ENCODE measurements at regions not wholly inside any gene's neighbourhood (a gene's known extent, or its start where the extent isn't known, plus 50 kb on each side); places are given as distances from the start of the nearest gene placed in this dataset.

DNA sequence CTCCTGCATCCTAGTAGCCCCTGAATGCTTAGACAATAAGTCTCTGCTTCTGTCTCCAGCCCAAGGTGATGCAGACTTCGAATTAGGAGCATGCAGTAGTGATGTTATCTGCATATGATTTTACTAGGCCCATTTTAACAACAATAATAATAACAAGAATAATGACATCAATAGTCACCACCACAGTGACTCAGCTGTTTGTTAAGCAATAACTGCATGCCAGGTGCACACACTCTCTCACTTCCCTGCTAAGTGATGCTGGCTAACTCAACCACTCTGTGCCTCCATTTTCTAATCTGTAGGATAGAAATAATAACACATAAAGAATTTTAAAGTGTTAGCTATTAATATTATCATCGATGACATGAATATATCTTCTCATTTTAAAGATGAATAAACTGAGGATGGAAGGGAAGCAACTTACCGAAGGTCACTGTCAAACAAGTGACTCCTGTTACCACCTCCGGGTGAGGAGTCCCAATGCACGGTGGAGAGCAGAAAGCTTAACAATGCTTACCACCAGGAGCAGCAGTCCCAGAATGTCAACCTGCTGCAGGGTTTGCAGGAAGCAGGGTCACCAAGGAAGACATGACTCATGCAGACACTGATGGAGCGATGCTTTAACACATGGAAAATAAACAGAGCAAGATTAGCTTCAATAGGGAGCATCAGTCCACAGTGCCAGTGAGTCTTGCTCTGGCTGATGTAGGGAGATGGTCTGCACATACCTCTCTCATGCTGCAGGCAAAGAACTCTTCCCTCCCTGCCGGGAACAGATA is 290.2 kb downstream of the SPATA17 start:
- no peak overlapping the region for H3K27ac ChIP-seq (ENCODE audit: low read depth, low read length, poor library complexity, severe bottlenecking)
- no peaks in the 10 kb centered on the region for H3K36me3 ChIP-seq (ENCODE audit: insufficient read depth, low read length, poor library complexity, severe bottlenecking)
- POLR2A ChIA-PET (ENCODE audit: low non-redundant PET), result no interaction called here
- H3K27me3 ChIP-seq (replicated peaks; ENCODE audit: insufficient read depth, low read depth, low read length, poor library complexity), result peaks cover 69% of the 10 kb centered on the region
- TF ChIP-seq EZH2 (IDR thresholded peaks at IDR 0.05; ENCODE audit: borderline replicate concordance, low read depth, low read length, poor library complexity, severe bottlenecking) (no peak), CTCF (conservative IDR thresholded peaks at IDR 0.05; ENCODE audit: low read depth, low read length) (no peak)
- DNase-seq (ENCODE audit: low spot score), result no peak
- no peaks in the 10 kb centered on the region for H3K9me3 ChIP-seq (ENCODE audit: low read depth, low read length, poor library complexity, severe bottlenecking)
- H3K4me1 ChIP-seq (ENCODE audit: insufficient read depth, low read length, poor library complexity, severe bottlenecking), result no peaks in the 10 kb centered on the region
- CTCF ChIA-PET, result no interaction called here
- BruUV-seq (replicated peaks), result no TSS peak
- H3K4me3 ChIP-seq (ENCODE audit: low read depth, low read length, poor library complexity, severe bottlenecking), result no peak overlapping the region
- intact Hi-C loops (cut with micrococcal nuclease; ENCODE audit: unreplicated experiment), result no loop called here

GRCh38 chr1:217924924-217925323 is 293.8 kb downstream of the SPATA17 start:
- DNase-seq (ENCODE audit: low spot score), result no peak
- no TSS peak for BruUV-seq (replicated peaks)
- Histone ChIP-seq H3K9me3 (ENCODE audit: low read depth, low read length, poor library complexity, severe bottlenecking) (no peaks in the 10 kb centered on the region), H3K4me1 (ENCODE audit: insufficient read depth, low read length, poor library complexity, severe bottlenecking) (no peaks in the 10 kb centered on the region), H3K4me3 (ENCODE audit: low read depth, low read length, poor library complexity, severe bottlenecking) (no peak overlapping the region), H3K27me3 (replicated peaks; ENCODE audit: insufficient read depth, low read depth, low read length, poor library complexity) (peaks cover 64% of the 10 kb centered on the region), H3K27ac (ENCODE audit: low read depth, low read length, poor library complexity, severe bottlenecking) (no peak overlapping the region), H3K36me3 (ENCODE audit: insufficient read depth, low read length, poor library complexity, severe bottlenecking) (no peaks in the 10 kb centered on the region)
- CTCF ChIA-PET, result no interaction called here
- intact Hi-C loops (cut with micrococcal nuclease; ENCODE audit: unreplicated experiment), result no loop called here
- POLR2A ChIA-PET (ENCODE audit: low non-redundant PET), result no interaction called here
- peak; percentile 52 for TF ChIP-seq EZH2 (IDR thresholded peaks at IDR 0.05; ENCODE audit: borderline replicate concordance, low read depth, low read length, poor library complexity, severe bottlenecking)
- no peak for TF ChIP-seq CTCF (conservative IDR thresholded peaks at IDR 0.05; ENCODE audit: low read depth, low read length)

DNA sequence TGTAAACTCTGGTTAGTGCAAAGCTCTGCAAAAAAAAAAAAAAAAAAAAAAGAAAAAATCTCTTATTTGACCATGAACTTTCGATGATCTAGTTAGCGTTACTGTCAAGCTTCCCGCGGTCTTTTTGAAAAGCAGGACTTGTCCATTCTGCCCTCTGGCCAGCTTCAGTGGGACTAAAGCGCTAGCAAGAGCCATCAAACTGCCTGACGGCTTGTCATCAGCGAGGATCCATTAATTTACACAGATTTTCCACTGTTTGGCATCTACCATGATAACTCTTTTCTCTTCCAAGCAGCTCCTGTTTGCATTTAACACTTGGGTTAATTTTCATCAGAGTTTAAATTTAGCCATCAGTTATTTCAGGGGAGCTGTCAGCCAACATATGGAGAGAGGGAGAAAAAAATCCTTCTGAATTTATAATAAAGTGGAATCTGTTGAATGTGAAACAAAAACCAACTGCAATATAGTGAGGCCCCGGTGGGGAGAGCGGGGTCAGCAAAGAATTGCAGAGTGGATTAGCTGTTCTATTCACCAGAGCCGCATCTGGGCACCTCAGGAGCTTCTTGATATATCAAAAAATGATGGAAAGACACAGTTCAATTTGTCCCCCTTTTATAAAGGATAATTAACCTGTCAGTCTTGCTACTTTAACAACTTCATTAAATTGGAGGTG is 298.2 kb downstream of the SPATA17 start:
- Histone ChIP-seq H3K9me3 (ENCODE audit: low read depth, low read length, poor library complexity, severe bottlenecking) (no peaks in the 10 kb centered on the region), H3K36me3 (ENCODE audit: insufficient read depth, low read length, poor library complexity, severe bottlenecking) (no peaks in the 10 kb centered on the region), H3K27me3 (replicated peaks; ENCODE audit: insufficient read depth, low read depth, low read length, poor library complexity) (peaks cover 35% of the 10 kb centered on the region), H3K4me1 (ENCODE audit: insufficient read depth, low read length, poor library complexity, severe bottlenecking) (no peaks in the 10 kb centered on the region), H3K27ac (ENCODE audit: low read depth, low read length, poor library complexity, severe bottlenecking) (no peak overlapping the region), H3K4me3 (ENCODE audit: low read depth, low read length, poor library complexity, severe bottlenecking) (no peak overlapping the region)
- intact Hi-C loops (cut with micrococcal nuclease; ENCODE audit: unreplicated experiment), result no loop called here
- no TSS peak for BruUV-seq (replicated peaks)
- ChIA-PET CTCF (no interaction called here), POLR2A (ENCODE audit: low non-redundant PET) (no interaction called here)
- DNase-seq (ENCODE audit: low spot score), result no peak
- no peak for TF ChIP-seq EZH2 (IDR thresholded peaks at IDR 0.05; ENCODE audit: borderline replicate concordance, low read depth, low read length, poor library complexity, severe bottlenecking)
- TF ChIP-seq CTCF (conservative IDR thresholded peaks at IDR 0.05; ENCODE audit: low read depth, low read length), result no peak

Measured in A673 (cell line).